Gastrocnemius medialis (tissue), 4 donors: ENCODE measurements at regions not wholly inside any gene's neighbourhood (a gene's known extent, or its start where the extent isn't known, plus 50 kb on each side); places are given as distances from the start of the nearest gene placed in this dataset.

Experiments
- ATAC-seq, 2 donors: fragments of 150-250 bp; one replicate each; pipeline ENCODE4 v1.9.1; 2016
- DNase-seq, 2 donors: peaks; one replicate each; pipeline ENCODE4 v3.0.0-alpha.2; 2019
- H3K27ac ChIP-seq, 4 donors: fragments of 200-600 bp; sonication (generic); 1 replicate in 1 of 4; 2 replicates in 3 of 4; pipeline ENCODE4 v1.5.1; 2016 to 2018; ENCODE audit warnings: mild to moderate bottlenecking in 2 of 4, moderate library complexity in 1 of 4
- H3K27me3 ChIP-seq, 3 donors: fragments of 200-600 bp; sonication (generic) in 2 of 3; 1 replicate in 1 of 3; 2 replicates in 2 of 3; pipeline versions ENCODE4 v1.5.1 to v1.6.0; 2016 to 2019; ENCODE audit warnings: mild to moderate bottlenecking in 1 of 3, moderate library complexity in 1 of 3
- H3K36me3 ChIP-seq, 2 donors: fragments of 200-600 bp; sonication (generic) in 1 of 2; one replicate each; pipeline ENCODE4 v1.5.1; 2017 to 2018
- H3K4me1 ChIP-seq, 2 donors: fragments of 200-600 bp; sonication (generic) in 1 of 2; one replicate each; pipeline ENCODE4 v1.5.1; 2016 to 2017; ENCODE audit warnings: mild to moderate bottlenecking in 2 of 2
- H3K4me3 ChIP-seq, 4 donors: fragments of 200-600 bp; sonication (generic) in 3 of 4; 1 replicate in 1 of 4; 2 replicates in 3 of 4; pipeline ENCODE4 v1.5.1; 2016 to 2019; ENCODE audit warnings: mild to moderate bottlenecking in 2 of 4
- H3K9me3 ChIP-seq, 3 donors: fragments of 200-600 bp; sonication (generic) in 2 of 3; 1 replicate in 1 of 3; 2 replicates in 2 of 3; pipeline ENCODE4 v1.5.1; 2016 to 2019
- POLR2A ChIP-seq, 2 donors: fragments of 450-650 bp; IDR thresholded peaks; one replicate each; pipeline ENCODE4 v1.6.1; 2017; ENCODE audit warnings: antibody characterized with exemption in 2 of 2, mild to moderate bottlenecking in 2 of 2, moderate library complexity in 2 of 2
- in situ Hi-C, 4 donors: fragments of 200-750 bp; cut with MboI; loops; one replicate each; pipeline versions ENCODE4 v1.15.0 to v1.8.0; 2017; ENCODE audit warnings: low sequenced_read_pairs in 4 of 4
- intact Hi-C: fragments of 100-400 bp; cut with DNase I; formaldehyde crosslinking; loops from one replicate; pipeline ENCODE4 v1.15.1; 2023; ENCODE audit warnings: low total_unique reads
- TF ChIP-seq, protein P1 (sequence below), 5 experiments: fragments of 450-650 bp in 3 of 5; fragments of 200-600 bp in 2 of 5; sonication (generic) in 2 of 5; IDR thresholded peaks in 4 of 5; conservative IDR thresholded peaks in 1 of 5; 1 replicate in 4 of 5; 2 replicates in 1 of 5; pipeline ENCODE4 v1.5.1; 2016 to 2019; ENCODE audit warnings: antibody characterized with exemption in 5 of 5, mild to moderate bottlenecking in 3 of 5, moderate library complexity in 3 of 5

DNA sequence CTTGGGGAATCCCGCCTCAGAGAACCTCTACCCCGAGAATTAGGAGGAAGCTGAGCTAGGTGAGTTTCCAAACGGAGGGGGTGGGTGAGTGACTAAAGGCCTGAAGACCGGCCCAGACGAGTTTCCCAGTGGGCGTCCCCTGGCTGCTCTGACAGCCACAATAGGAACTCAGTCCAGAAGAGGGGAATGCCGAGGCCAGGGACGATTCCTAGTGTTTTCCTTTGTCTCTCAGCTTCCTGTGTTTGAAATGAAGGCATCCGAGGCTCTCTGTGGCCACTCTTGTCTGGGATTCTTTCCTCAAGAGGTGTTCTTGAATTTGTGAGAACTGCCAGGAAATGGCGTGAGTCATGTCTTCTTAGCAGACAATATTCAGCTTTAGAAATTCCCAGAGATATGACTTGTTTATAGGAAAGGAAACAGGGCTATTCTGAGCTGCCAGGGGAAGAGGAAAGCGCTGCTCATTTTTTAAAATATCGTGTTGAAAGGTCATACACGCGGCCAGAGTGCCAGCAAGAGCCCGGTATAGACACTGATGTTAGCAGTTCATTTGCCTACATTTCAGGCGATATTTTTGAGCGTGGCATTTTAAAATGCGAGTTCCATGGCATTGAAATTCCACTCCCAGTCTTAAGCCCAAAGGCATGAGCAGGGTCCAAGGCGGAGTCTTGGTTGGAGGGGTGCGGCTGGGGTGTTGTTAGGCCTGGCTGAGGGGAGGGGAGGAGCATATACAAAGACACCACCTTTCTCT is 169.1 kb upstream of the KLF7 start:
- peaks cover 10 to 16% of the 10 kb centered on the region in 2 donors for H3K4me1 ChIP-seq
- intact Hi-C loops: loop anchor here (10.0 kb wide), 2 partner anchors 170 to 290 kb away; partner anchors contain the start of gene KLF7
- no peaks in the 10 kb centered on the region for H3K27me3 ChIP-seq

DNA sequence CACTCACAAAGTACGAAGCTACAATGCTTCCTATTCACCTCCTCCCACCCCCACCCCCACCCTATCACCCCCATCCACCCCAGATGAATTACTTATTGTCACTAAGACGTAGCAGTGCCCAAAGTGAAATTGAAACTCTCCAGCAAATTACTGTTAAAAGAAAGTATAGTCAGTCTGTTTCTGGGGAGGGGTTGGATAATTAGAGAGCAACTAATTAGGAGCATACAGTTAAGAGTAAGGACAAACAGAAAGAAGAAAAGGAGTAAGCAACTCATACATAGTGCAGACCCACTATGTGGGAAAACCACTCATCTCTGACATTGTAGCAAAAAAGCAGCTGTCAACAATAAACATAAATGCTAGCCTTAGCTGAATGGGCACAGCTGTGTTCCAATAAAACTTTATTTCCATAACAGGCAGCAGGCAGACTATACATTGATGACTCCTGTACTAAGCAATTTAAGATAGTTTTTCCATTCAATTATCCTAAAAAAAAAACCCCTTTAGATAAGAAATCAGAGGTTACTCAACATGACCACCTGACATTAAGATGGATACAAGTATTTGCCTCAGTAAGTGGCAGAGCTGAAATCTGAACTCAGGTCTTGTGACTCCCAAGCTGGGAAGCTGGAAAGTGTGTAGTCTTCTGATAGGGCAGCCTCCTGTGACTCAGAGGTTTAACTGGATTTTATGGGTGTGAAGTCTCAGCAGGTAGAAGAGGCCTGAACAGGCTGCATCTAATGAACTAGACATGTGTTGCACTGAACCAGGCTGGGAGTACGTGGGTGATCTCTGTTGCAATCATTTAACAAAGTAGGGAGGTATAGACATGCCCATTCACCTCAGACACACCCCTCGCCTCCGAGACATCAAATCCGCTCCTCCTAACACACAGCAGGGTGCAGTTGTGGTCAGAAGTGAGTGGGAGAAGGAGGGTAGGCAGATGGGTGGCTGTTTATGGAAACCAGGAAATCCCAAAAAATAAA is 171.8 kb upstream of the KLF7 start:
- no peak overlapping the region for H3K4me3 ChIP-seq
- H3K9me3 ChIP-seq: no peaks in the 10 kb centered on the region
- H3K27ac ChIP-seq: peak overlapping the region; percentile 37 to 81 (median 78)
- H3K27me3 ChIP-seq: no peaks in the 10 kb centered on the region
- DNase-seq: no peak
- in situ Hi-C loops (no loop called here), intact Hi-C loops (loop anchor here (10.0 kb wide), 2 partner anchors 173 to 293 kb away; partner anchors contain the start of gene KLF7)
- peaks cover 10 to 16% of the 10 kb centered on the region in 2 donors for H3K4me1 ChIP-seq
- ATAC-seq: no peak
- TF ChIP-seq, protein P1, sequence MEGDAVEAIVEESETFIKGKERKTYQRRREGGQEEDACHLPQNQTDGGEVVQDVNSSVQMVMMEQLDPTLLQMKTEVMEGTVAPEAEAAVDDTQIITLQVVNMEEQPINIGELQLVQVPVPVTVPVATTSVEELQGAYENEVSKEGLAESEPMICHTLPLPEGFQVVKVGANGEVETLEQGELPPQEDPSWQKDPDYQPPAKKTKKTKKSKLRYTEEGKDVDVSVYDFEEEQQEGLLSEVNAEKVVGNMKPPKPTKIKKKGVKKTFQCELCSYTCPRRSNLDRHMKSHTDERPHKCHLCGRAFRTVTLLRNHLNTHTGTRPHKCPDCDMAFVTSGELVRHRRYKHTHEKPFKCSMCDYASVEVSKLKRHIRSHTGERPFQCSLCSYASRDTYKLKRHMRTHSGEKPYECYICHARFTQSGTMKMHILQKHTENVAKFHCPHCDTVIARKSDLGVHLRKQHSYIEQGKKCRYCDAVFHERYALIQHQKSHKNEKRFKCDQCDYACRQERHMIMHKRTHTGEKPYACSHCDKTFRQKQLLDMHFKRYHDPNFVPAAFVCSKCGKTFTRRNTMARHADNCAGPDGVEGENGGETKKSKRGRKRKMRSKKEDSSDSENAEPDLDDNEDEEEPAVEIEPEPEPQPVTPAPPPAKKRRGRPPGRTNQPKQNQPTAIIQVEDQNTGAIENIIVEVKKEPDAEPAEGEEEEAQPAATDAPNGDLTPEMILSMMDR (IDR thresholded peaks at IDR 0.05 in 4 of 5, conservative IDR thresholded peaks at IDR 0.05 in 1 of 5): no peak
- no peak for TF ChIP-seq POLR2A (IDR thresholded peaks at IDR 0.05)
- H3K36me3 ChIP-seq: no peaks in the 10 kb centered on the region

More for the DNA sequence above, 169.1 kb upstream of the KLF7 start:
- TF ChIP-seq, protein P1 (IDR thresholded peaks at IDR 0.05 in 4 of 5, conservative IDR thresholded peaks at IDR 0.05 in 1 of 5): no peak
- TF ChIP-seq POLR2A (IDR thresholded peaks at IDR 0.05): no peak
- DNase-seq: peak; percentile 17 to 34
- ATAC-seq: peak; percentile 76 to 83
- in situ Hi-C loops: no loop called here
- no peaks in the 10 kb centered on the region for H3K9me3 ChIP-seq
- H3K27ac ChIP-seq: peak overlapping the region; percentile 77 to 81 (median 80)
- no peaks in the 10 kb centered on the region for H3K36me3 ChIP-seq
- H3K4me3 ChIP-seq: peak overlapping the region; percentile 6 to 34 (median 32)

DNA sequence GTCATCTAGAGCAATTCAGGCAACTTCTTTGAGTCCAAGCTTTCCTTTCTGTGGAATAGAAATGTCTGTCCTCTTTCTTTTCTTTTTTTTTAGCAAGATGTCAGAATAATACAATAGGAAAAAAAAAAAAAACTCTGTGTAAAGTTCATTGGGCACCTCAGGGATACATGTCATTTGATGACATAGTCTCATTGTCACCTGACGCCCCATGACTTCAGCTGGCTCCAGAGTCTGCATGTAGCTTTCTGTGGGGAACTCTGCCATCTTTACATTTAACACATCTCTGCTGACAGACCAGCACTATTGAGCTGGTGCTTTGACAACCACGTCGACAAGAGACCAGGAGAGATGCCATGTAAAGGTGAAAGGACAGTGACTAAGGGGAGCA is 172.5 kb upstream of the KLF7 start:
- TF ChIP-seq, protein P1 (IDR thresholded peaks at IDR 0.05 in 4 of 5, conservative IDR thresholded peaks at IDR 0.05 in 1 of 5): no peak
- no peak for TF ChIP-seq POLR2A (IDR thresholded peaks at IDR 0.05)
- H3K27ac ChIP-seq: peak overlapping the region in 2 of 4 donors; percentile 43 to 77
- H3K4me3 ChIP-seq: no peak overlapping the region
- intact Hi-C loops (loop anchor here (10.0 kb wide), 2 partner anchors 173 to 293 kb away; partner anchors contain the start of gene KLF7), in situ Hi-C loops (no loop called here)
- H3K27me3 ChIP-seq: no peaks in the 10 kb centered on the region
- ATAC-seq: no peak
- H3K36me3 ChIP-seq: no peaks in the 10 kb centered on the region
- H3K9me3 ChIP-seq: no peaks in the 10 kb centered on the region
- peaks cover 10 to 16% of the 10 kb centered on the region in 2 donors for H3K4me1 ChIP-seq
- no peak for DNase-seq

DNA sequence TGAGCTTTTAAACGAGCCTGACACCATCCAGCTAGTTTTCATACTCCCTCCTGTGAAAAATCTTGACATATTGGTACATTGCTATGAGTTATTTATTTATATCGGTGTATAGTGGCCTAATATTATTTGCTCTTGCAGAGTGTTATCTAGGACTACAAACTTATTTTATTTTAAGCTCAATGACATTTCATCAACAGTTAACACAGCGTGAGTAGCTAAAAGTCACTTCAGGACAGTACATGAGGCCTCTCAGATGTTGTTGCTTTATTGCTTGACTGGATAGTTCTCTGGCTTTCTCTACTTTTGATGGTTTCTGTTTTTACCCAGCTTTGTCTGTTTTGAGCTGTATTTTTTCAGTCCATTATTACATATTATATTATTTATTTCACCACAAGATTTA is 172.9 kb upstream of the KLF7 start:
- H3K27ac ChIP-seq: peak overlapping the region in 1 of 4 donors; percentile 77
- in situ Hi-C loops: no loop called here
- ATAC-seq: no peak
- H3K9me3 ChIP-seq: no peaks in the 10 kb centered on the region
- intact Hi-C loops: loop anchor here (10.0 kb wide), 2 partner anchors 174 to 294 kb away; partner anchors contain the start of gene KLF7
- no peak for TF ChIP-seq POLR2A (IDR thresholded peaks at IDR 0.05)
- TF ChIP-seq, protein P1 (IDR thresholded peaks at IDR 0.05 in 4 of 5, conservative IDR thresholded peaks at IDR 0.05 in 1 of 5): no peak
- no peak overlapping the region for H3K4me3 ChIP-seq
- DNase-seq: no peak
- no peaks in the 10 kb centered on the region for H3K27me3 ChIP-seq
- no peaks in the 10 kb centered on the region for H3K36me3 ChIP-seq
- H3K4me1 ChIP-seq: peaks cover 10 to 16% of the 10 kb centered on the region in 2 donors
